GM18907 (cell line): ENCODE measurements at regions not wholly inside any gene's neighbourhood (a gene's known extent, or its start where the extent isn't known, plus 50 kb on each side); places are given as distances from the start of the nearest gene placed in this dataset.
"Not testable (repeated sequence)": the region's sequence is repeated elsewhere in the genome, so short reads cannot be mapped to it uniquely, and the experiment has no call there.

ENCODE experiments used
- ATAC-seq: cut with Tn5 transposase; IDR thresholded peaks from one replicate; pipeline ENCODE4 v1.9.1; 2021; ENCODE audit warnings: mild to moderate bottlenecking, moderate library complexity; ENCODE audit not compliant: unreplicated experiment

DNA sequence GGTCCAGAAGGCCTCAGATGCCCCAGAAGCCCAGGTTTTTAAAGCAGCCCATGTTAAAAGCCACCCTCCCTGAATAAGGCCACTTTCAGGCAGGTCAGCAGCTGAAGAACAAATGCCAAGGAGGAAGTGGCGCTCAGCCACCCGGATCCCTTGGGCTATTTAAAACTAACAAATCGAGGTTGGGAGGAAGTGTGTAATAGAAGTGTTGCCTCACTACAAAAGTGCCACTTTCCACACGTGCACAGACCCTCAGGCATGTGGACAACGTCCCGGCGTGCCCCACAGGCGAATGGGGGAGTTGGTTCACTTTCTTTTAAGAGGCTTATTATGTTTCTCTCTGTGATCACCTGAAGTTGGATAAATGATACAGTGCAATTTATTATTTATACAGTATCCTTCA is 173.8 kb upstream of the SALL3 start:
- no peak for ATAC-seq

DNA sequence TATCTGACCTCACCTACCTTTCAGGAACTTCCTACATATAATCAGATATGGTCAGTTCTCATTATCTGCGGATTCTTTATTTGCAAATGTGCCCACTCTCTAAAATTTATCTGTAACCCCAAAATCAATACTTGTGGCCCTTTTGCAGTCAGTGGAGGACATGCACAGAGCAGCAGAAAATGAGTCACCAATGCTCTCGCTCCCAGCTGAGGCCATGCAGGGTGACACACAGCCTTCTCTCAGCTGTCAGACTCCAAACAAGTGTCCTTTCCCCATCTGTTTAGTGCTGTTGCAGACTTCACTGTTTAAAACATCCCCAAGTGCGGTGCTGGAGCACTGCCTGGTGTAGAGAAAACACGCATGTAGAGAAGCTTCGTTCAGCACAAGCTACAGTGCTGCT is 171.9 kb upstream of the SALL3 start:
- no peak for ATAC-seq

DNA sequence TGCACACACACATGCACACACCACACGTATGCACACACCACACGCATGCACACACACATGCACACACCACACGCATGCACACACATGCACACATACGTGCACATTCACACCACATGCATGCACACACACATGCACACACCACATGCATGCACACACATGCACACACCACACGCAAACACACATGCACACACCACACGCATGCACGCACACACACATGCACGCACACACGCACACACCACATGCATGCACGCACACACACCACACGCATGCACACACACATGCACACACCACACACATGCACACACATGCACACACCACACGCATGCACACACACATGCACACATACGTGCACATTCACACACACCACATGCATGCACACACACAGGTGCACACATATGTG is 169.8 kb upstream of the SALL3 start:
- ATAC-seq: no peak

DNA sequence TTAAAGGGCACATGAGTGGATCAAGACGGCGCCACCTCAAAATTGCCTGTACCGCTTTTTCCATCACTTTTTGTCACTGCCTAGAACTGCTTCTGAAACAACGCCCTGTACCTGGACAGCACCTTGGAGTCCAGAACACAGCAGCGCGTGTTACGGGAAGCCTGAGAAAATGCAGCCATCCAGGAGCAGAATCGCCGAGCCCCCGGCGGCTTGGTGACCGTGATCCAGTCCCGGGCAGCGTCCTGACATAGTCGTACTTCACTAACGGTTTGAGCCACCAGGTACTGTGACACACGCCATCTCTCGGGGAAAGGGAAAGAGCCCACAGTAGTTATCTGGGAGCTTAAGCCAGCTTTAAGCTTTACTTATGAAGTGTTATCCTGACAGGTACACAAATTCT is 168.9 kb upstream of the SALL3 start:
- no peak for ATAC-seq

DNA sequence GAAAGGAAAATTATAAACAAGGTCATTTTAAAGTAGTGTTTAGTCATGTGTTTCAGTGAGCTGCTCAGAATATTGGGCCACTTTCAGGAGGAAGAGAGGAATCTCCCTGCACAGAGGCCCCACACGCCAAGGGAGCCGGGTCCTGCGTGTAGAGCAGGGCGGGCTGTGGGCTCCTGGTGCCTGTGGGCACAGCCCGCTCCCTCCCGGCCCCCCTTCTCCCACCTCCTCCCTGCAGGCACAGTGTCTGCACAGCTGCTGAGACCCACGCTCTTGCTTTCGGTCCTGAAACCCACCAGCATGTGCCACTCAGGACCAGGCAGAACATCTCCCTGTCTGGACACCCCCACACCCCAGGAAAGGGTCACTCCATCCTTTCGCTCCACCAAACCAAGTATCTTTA is 167.6 kb upstream of the SALL3 start:
- no peak for ATAC-seq

DNA sequence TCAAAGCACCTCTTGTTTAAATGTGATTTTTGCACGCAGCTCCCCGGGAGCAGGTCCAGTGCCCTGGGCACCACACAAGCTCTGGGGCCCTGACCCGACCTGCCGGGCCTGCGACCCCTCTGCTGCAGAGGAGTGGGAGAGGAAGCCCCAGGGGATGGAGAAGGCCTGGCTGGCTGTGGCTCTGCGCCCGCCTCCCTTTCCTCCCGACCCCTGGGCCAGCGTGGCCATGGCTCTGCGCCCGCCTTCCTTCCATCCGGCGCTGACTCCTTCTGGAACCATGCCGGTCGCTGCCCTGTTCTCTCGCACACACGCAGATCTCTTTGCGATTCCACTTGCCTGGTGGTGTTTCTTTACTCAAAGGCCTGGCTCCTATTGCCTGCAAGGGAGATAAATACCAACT is 166.5 kb upstream of the SALL3 start:
- ATAC-seq: no peak

DNA sequence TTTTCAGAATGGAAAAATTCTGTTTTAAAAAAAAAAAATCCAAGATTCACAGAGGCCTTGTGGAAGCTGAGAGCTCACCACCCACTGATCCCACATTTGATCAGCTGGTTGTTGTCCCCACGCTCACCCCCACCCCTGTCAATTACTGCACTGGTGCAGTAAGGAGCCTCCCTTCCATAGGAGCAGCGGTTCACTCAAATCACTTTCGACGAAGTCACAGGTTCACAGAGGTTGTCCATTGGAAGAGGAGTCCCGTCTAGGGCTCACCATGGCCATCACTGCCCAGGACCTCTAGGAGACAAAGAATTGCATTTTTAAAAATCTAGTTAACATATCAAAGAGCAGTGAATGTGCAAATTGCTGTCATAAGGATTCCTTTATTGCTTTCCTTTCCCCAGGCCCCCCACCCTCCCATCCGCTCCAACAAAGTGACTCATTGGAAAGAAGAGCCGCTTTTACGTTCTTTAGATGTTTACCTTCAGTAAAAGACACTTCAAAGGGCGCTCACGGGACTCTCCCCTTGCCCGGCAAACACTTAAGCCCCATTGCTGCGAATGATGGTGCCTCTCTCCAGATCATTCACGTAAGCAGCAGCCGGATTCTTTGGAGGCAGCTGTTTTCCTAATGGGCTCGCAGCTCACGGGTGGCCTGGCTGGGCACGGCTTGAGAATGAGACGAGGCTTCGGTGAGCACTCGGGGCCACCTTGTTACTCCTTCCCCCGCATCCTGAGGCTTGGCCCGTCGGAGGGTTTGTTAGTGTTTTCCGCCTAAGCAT is 165.5 kb upstream of the SALL3 start:
- no peak for ATAC-seq

DNA sequence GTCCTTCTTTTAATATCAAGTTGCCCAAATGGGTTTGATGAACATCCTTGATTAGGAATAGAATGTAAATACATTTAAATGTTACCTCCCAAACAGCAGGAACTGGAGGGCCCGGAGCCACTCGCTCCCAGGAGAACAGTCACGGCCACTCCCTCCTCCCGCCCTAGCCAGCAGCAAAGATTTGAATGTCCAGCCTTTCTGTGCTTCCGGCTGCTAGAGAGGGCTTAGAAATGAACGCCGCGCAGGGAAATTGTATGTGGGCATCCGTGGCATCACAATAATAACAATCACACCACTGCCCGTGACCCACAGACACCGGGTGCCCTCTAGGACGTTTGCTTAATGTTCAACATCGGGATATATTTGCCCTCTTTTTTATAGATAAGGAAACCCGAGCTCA is 164.9 kb upstream of the SALL3 start:
- no peak for ATAC-seq

DNA sequence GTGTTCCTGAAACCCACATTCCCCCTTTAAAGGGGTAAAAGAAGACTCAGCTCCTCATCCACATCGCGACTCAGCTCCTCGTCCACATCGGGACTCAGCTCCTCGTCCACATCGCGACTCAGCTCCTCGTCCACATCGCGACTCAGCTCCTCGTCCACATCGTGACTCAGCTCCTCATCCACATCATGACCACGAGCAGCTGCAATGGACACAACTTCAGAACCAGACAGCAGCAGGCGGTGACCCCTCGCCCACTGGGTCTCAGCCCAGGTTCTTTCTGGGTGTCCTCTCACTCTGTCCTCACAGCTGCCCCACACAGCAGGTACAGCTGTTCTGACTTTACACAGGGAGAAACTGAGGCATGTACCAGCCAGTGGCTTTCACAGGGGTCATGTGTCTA is 163.5 kb upstream of the SALL3 start:
- no peak for ATAC-seq

DNA sequence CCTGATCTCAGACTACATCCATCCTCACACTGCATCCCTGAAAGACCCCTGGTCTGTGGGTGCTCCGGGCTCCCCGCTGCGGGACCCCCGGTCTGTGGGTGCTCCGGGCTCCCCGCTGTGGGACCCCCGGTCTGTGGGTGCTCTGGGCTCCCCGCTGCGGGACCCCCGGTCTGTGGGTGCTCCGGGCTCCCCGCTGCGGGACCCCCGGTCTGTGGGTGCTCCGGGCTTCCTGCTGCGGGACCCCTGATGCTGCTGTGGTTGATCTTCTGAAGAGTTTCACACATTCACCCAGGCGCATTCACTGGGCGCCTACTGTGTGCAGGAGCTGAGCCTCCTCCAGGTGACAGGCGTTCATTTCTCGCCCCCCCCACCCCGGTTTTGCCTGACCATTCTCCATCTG is 162.7 kb upstream of the SALL3 start:
- ATAC-seq: no peak

DNA sequence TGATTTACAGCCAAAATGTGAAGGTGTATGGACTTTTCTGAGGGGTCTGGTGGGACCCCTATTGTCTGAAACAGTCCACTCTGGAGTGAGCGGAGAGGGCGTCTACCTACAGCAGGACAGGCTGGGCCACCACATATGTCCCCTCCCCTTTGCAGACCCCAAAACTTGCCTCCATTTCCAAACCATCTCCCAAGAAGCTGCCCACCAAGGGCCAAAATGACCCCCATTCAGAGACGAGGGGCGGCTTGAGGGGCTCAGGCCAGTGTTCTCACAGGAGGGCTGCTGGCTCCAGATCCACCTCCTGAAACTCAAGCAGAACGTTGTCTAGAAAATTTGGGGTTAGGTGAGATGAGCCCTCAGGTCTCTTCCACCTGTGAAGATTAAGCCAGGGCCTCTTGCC is 161.1 kb upstream of the SALL3 start:
- ATAC-seq: no peak

DNA sequence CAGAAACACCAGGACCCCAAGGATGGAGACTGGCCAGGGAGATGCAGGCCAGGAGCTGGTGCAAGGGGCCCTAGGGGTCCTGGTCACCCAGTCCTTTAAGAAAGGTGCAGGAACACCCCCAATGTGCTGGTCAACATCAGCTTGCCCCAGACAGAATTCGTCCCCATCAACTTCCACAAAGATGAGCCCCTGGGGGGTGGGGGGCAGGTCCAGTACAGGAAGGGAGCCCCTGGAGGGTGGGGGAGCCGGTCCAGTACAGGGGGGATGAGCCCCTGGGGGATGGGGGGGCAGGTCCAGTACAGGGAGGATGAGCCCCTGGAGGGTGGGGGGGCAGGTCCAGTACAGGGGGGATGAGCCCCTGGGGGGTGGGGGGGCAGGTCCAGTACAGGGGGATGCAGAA is 160.7 kb upstream of the SALL3 start:
- no peak for ATAC-seq

DNA sequence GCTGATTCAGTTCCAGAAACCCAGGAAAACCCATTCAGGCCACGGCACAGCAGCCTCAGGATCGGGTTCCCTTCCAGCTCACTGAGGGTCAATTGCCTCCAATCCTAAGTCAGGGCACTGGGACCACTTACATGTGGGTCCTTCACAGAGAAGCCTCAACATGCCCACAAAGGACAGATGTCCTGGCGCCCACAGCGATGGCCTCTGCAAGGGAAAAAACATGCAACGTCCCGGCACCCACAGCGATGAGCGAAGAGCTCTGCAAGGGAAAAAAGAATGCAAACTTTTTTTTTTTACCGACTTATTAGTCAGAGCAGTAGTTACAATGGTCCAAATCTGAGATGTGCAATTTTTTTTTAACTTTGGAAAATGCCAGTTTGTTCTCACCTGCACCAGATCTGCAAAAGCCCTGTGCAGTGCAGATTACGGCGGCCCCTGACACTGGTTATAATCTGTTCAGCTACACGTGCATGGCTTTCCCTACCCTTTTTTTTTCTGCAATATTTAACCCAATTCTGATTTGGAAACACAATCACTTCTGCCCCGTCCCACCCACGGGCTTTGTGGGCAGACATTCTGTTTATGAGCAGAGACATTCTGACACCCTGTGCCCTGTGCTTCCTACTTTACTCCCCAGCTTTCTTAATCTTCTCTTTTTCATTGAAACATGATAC is 159.3 kb upstream of the SALL3 start:
- no peak for ATAC-seq

DNA sequence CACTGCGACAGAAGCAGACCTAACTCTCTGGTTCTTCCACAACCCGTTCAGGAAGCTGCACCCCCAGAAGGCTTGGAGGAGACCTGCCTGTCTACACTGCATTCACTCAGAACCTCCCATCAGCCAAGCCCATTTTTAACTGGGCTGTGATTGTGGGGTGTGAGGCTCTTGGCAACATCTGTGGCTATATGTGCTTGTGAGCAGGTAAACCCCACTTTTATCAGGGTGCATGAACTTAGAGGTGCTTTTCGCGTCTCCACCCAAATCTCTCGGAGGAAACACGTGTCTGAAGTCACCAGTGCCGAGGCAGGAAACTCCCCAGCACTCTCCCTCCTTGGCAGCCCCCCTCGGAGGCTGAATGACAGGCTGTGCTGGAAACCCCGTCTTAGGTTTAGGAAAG is 158.2 kb upstream of the SALL3 start:
- ATAC-seq: no peak

DNA sequence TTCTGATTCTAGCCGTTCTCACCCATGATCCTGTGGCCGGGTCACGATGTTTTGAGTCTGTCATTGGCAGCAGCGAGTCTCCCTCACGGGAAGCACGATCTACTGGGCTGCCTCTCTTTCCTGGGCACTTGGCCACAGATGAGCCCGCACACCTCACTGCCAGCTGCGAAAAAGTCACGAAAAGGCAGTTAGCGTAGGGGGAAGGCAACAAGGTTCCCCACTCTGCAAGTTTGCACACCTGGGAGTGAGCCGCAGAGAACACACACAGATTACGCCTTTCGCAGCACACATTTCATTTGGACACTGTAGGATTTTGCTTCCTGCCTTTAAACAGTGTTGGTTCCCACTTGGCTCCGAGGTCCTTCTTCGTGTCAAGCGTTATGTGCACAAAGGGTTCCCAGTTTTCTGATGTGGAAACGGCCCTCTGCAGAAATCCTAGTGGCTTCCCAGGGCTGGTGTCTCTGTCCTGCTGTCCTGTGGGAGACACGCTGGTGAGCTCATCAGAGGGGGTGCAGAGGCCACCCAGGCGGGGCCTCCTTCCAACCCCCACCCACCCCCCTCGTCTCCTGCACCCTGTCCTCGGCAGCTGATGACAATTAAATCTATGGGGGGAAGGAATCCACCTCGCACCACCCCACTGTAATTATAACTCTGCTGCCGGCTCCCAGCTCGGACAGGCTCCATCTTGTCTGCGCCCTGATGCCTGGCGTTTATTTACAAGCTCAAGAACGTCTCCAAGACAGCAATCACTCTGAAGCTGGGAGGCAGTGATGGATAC is 157.3 kb upstream of the SALL3 start:
- no peak for ATAC-seq

DNA sequence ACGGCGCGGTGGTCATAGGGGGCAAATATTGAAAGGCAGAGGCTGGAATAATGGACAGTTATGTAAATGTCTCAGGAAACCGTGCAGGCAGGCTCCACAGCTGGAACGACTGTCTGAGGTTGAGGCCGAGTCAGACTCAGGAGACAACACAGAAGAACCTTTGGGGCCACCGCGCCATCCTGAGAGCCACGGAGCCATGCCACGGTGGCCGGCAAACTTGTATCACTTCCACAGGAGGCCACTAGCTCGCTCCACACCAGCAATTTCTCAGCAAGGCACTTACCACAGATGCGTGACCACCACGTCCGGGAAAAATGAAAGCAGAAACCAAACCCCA is 156.7 kb upstream of the SALL3 start:
- no peak for ATAC-seq

DNA sequence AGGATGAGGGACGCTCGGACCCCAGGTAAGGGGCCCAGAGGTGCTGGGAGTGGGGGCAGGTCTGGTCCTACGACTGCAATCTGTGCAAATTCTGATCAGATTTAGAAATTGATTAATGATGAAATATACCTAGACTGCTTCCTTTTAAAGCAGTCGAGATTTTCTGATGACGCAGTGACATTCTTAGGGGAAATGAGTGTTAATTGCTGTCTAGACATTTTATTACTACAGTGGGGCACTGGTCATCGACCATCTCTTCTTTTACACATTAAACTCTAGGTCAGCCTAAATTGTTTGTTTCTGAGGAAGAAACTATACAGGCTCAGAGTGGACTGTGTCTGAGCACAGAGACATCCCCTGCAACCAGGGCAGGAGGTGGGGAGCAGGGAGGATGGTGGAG is 154.4 kb upstream of the SALL3 start:
- ATAC-seq: no peak

DNA sequence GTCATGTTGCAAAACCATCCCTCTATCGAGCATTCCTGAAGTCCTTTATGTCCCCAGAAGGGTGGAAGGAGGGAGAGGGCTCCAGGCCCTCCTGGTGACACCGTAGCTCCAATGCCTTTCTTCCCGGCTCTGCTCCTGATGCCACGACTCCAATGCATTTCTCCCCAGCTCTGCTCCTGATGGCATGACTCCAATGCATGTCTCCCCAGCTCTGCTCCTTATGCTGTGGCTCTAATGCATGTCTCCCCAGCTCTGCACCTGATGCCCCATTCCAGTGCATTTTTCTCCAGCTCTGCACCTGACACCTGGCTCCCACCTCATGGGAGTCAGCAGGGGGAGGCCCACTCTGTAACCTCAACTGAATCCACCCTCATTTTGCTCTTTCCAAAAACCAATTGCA is 153.0 kb upstream of the SALL3 start:
- ATAC-seq: no peak

DNA sequence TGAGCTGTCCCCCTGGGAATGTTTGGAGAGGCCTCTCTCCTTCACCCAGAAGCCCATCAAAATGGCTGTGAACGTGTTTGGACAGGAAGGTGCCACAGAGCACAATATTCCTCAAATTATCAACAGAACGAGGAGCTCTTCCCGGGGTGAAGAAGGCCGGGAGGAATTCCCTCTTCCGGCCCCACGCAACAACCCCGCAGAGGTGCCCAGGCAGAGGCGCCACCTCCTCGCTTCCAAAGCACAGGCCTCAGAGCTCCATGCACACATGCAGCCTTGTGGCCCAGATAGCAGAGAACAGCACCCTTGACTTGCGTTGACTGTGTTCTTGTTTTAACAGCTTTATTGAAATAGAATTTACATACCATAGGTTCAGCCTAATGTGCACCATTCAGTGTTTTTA is 152.5 kb upstream of the SALL3 start:
- no peak for ATAC-seq

DNA sequence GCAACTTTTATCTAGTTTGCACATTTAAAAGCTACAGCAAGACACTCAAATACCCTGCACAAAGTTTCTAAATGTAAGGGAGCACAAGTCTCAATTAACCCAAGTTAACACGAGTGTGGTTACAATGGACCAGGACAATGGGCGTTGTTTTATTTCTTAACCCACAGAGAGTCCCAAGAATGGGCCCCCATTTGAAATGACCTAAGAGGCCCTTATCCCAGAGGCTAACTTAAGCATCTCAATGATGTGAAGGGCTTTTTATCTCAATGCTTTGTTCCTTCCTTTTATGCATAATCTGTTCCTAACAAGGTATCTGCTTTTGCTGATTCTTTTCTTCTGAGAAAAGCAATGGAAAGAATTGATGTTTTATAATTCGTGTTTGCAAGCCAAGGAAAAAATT is 151.5 kb upstream of the SALL3 start:
- no peak for ATAC-seq

DNA sequence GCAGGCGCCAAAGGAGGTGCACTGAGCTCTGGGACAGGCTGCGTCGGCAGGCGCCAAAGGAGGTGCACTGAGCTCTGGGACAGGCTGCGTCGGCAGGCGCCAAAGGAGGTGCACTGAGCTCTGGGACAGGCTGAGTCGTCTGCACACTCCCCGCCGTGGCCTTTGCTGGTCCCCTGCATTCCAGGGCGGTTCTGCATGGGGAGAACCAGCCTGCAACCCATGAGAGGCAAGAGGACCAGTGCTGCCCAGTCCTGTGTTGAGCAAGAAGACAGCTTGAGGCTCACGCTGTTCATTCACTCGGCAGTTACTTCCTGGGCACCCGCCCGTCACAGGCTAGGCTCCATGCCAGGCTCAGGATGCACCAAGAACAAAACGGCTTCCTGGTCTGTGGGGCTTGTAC is 150.6 kb upstream of the SALL3 start:
- ATAC-seq: not testable (repeated sequence)

DNA sequence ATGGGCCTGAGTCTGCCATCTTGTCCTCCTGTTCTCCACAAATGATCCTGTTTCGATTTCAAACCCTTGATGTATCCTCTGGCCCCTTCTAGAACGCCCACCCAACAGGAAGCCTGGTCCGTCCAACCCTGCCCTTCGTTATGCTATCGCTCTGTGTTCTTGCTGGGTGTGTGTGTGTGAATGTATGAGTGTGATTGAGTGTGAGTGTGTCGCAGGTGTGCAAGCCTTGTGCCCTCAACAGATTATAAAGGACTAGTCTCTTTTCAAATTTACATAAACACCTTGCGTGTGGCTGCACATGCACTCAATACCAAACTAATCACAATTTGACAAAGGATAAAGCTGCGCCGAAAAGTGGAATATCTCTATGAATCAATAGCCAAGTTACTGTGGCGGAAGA is 149.5 kb upstream of the SALL3 start:
- no peak for ATAC-seq
